Esophagus muscularis mucosa (tissue), 4 donors: ENCODE measurements at regions not wholly inside any gene's neighbourhood (a gene's known extent, or its start where the extent isn't known, plus 50 kb on each side); places are given as distances from the start of the nearest gene placed in this dataset.

Experiments used
- DNase-seq: peaks from one replicate; pipeline ENCODE4 v3.0.0-alpha.2; 2017; ENCODE audit errors: extremely low spot score
- H3K27ac ChIP-seq, 4 donors: fragments of 200-600 bp; sonication (generic); replicated peaks in 1 of 4; 1 replicate in 3 of 4; 2 replicates in 1 of 4; pipeline ENCODE4 v1.5.1; 2016 to 2019; ENCODE audit warnings: mild to moderate bottlenecking in 1 of 4
- H3K27me3 ChIP-seq, 4 donors: fragments of 200-600 bp; sonication (generic); one replicate each; pipeline versions ENCODE4 v1.5.1 to v1.6.0; 2016 to 2019
- H3K36me3 ChIP-seq, 4 donors: fragments of 200-600 bp; sonication (generic); one replicate each; pipeline ENCODE4 v1.5.1; 2016 to 2019
- H3K4me1 ChIP-seq, 4 donors: fragments of 200-600 bp; sonication (generic); one replicate each; pipeline ENCODE4 v1.5.1; 2016 to 2019
- H3K4me3 ChIP-seq, 4 donors: fragments of 200-600 bp; sonication (generic); 1 replicate in 2 of 4; 2 replicates in 2 of 4; pipeline ENCODE4 v1.5.1; 2016 to 2019; ENCODE audit warnings: mild to moderate bottlenecking in 4 of 4, moderate library complexity in 1 of 4
- H3K9me3 ChIP-seq, 4 donors: fragments of 200-600 bp; sonication (generic); 1 replicate in 3 of 4; 2 replicates in 1 of 4; pipeline ENCODE4 v1.5.1; 2016 to 2019
- CTCF ChIP-seq, 3 experiments: fragments of 200-600 bp in 2 of 3; fragments of 450-650 bp in 1 of 3; sonication (generic) in 2 of 3; IDR thresholded peaks; one replicate each; pipeline ENCODE4 v1.5.1; 2017 to 2019; ENCODE audit warnings: antibody characterized with exemption in 3 of 3, mild to moderate bottlenecking in 2 of 3, moderate library complexity in 1 of 3
- EP300 ChIP-seq: sonication (generic); formaldehyde crosslinking; IDR thresholded peaks from one replicate; pipeline ENCODE4 v1.6.1; 2017; ENCODE audit warnings: antibody characterized with exemption
- POLR2A ChIP-seq: fragments of 450-650 bp; IDR thresholded peaks from one replicate; pipeline ENCODE4 v1.6.1; 2017; ENCODE audit warnings: antibody characterized with exemption, moderate library complexity, mild to moderate bottlenecking, low read depth
- POLR2AphosphoS5 ChIP-seq, 2 donors: sonication (generic); formaldehyde crosslinking; IDR thresholded peaks; one replicate each; pipeline ENCODE4 v1.6.1; 2017; ENCODE audit warnings: antibody characterized with exemption in 2 of 2
- WGBS: methylation state at CpG from one replicate; pipeline ENCODE4 v1.1.5; 2018; 5-methylcytosine and 5-hydroxymethylcytosine counted together
- intact Hi-C: fragments of 100-400 bp; cut with DNase I; formaldehyde crosslinking; loops from one replicate; pipeline ENCODE4 v1.15.1; 2023

DNA sequence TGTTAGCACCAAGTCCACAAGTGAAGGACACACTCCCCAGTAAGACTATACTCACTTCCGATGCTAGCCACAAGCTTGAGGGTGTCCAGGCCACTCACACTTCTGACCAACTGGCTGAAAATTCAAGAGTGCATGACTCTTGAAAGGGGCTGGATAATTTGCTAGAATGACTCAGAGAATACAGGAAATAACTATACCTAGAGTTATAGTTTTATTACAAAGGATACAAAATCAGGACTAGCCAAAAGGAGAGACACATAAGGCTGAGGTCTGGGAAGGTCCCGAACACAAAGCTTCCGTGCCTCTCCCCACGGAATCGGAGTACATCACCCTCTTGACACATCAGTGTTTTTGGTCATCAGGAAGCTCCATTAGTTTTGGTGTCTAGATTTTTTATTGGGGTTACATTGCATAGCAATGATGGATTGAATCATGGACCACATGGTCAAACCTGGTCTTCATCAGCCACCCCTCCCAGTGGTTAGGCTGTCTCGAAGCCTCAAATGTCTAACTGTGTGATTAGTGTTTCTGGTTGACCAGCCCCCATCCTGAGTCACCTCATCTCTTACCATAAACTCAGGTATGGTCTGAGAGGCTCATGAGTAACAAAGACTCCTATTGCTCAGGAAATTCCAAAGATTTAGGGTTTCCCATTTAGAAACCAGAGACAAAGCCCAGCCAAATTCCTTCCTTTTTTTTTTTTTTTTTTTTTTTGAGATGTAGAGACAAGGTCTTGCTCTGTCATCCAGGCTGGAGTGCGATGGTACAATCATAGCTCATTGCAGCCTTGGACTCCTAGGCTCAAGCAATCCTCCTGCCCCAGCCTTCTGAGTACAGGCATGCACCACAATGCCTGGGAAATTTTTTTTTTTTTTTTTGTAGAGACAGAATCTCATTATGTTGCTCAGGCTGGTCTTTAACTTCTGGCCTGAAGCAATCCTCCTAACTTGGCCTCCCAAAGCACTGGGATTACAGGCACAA lies 472.0 kb upstream of the TBX3 start:
- Histone ChIP-seq H3K4me3 (no peak overlapping the region), H3K36me3 (no peaks in the 10 kb centered on the region), H3K4me1 (no peaks in the 10 kb centered on the region), H3K27ac (no peak overlapping the region), H3K9me3 (no peaks in the 10 kb centered on the region), H3K27me3 (no peaks in the 10 kb centered on the region)
- intact Hi-C loops = no loop called here
- 84% methylated on average over 7 of the region's 7 CpGs for WGBS
- no peak for TF ChIP-seq POLR2A
- no peak for TF ChIP-seq POLR2AphosphoS5 (IDR thresholded peaks at IDR 0.05)
- no peak for TF ChIP-seq CTCF (IDR thresholded peaks at IDR 0.05)
- TF ChIP-seq EP300 = no peak
- peak; percentile 19 for DNase-seq

GRCh38 chr12:115149685-115150378 lies 465.9 kb upstream of the TBX3 start:
- Histone ChIP-seq H3K9me3 (no peaks in the 10 kb centered on the region), H3K27me3 (no peaks in the 10 kb centered on the region), H3K4me3 (no peak overlapping the region), H3K4me1 (peaks cover 0 to 9% (median 6%) of the 10 kb centered on the region in 4 donors), H3K27ac (no peak overlapping the region), H3K36me3 (no peaks in the 10 kb centered on the region)
- intact Hi-C loops = no loop called here
- peak; percentile 77 for DNase-seq
- WGBS = 68% methylated on average over 7 of the region's 7 CpGs
- TF ChIP-seq POLR2AphosphoS5 (IDR thresholded peaks at IDR 0.05) (no peak), CTCF (IDR thresholded peaks at IDR 0.05) (no peak), POLR2A (no peak), EP300 (no peak)

GRCh38 chr12:115149279-115149678 lies 465.3 kb upstream of the TBX3 start:
- peak; percentile 34 for DNase-seq

DNA sequence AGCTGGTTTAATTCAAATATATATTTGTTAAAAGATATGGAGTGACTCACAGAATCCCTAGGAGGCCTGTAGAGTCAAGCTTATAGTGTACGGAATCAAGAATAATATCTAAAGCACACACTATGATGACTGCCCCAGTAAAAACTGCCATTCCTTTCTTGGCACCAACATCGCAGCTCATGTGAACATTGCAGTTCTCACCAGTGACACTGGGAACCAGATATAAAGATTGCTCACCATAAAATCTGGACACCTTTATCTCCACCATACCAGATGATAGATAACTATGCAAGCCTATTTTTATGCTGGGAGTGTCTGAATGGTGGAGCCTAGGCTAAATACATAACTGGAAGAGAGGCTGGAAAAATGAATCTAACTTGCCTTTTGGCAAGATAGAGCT lies 463.9 kb upstream of the TBX3 start:
- Histone ChIP-seq H3K27ac (no peak overlapping the region), H3K4me3 (no peak overlapping the region), H3K9me3 (no peaks in the 10 kb centered on the region), H3K27me3 (no peaks in the 10 kb centered on the region), H3K4me1 (peaks cover 0 to 9% (median 6%) of the 10 kb centered on the region in 4 donors), H3K36me3 (no peaks in the 10 kb centered on the region)
- intact Hi-C loops = no loop called here
- peak; percentile 19 for DNase-seq
- TF ChIP-seq POLR2A (no peak), POLR2AphosphoS5 (IDR thresholded peaks at IDR 0.05) (no peak), EP300 (no peak), CTCF (IDR thresholded peaks at IDR 0.05) (no peak)
- 89% methylated on average over 2 of the region's 2 CpGs for WGBS

More at GRCh38 chr12:115149279-115149678, 465.3 kb upstream of the TBX3 start:
- WGBS = 66% methylated on average over 2 of the region's 2 CpGs
- H3K4me3 ChIP-seq = no peak overlapping the region
- no peaks in the 10 kb centered on the region for H3K9me3 ChIP-seq
- H3K36me3 ChIP-seq = no peaks in the 10 kb centered on the region
- no peak for TF ChIP-seq CTCF (IDR thresholded peaks at IDR 0.05)
- peaks cover 0 to 9% (median 6%) of the 10 kb centered on the region in 4 donors for H3K4me1 ChIP-seq
- intact Hi-C loops = no loop called here
- H3K27ac ChIP-seq = no peak overlapping the region
- H3K27me3 ChIP-seq = no peaks in the 10 kb centered on the region
